NB4 (cell line): ENCODE measurements at regions not wholly inside any gene's neighbourhood (a gene's known extent, or its start where the extent isn't known, plus 50 kb on each side); places are given as distances from the start of the nearest gene placed in this dataset.

Source experiments
- POLR2A ChIP-seq: IDR thresholded peaks from 2 replicates; pipeline ENCODE4 v1.6.1; 2011; ENCODE audit warnings: mild to moderate bottlenecking; ENCODE audit not compliant: insufficient read length; ENCODE audit errors: extremely low read depth
- TF ChIP-seq, protein P1 (sequence below): IDR thresholded peaks from one replicate; pipeline ENCODE4 v1.5.1; 2012; ENCODE audit warnings: low read depth, low read length

DNA sequence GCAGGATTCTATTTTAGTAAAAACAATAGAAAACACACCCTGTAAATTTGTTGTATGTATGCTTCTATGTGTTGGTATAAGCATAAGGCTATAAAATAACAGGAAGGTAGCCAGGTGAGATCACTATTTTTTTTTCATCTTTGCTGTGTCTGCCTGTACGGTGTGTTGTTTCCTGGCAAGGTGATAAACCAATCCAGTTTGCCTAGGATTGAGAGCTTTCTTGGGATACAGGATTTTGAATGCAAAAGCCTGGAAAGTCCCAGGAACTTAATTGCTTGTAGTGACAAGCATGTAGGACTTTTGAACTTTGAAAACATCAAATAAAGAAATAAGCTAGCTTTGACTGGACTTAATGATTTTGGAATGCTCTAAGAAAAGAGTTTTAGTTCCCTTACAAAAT lies 83.3 kb upstream of the RORB start:
- no peak for TF ChIP-seq POLR2A
- TF ChIP-seq, protein P1, sequence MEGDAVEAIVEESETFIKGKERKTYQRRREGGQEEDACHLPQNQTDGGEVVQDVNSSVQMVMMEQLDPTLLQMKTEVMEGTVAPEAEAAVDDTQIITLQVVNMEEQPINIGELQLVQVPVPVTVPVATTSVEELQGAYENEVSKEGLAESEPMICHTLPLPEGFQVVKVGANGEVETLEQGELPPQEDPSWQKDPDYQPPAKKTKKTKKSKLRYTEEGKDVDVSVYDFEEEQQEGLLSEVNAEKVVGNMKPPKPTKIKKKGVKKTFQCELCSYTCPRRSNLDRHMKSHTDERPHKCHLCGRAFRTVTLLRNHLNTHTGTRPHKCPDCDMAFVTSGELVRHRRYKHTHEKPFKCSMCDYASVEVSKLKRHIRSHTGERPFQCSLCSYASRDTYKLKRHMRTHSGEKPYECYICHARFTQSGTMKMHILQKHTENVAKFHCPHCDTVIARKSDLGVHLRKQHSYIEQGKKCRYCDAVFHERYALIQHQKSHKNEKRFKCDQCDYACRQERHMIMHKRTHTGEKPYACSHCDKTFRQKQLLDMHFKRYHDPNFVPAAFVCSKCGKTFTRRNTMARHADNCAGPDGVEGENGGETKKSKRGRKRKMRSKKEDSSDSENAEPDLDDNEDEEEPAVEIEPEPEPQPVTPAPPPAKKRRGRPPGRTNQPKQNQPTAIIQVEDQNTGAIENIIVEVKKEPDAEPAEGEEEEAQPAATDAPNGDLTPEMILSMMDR: no peak
